Activated T-cell treated with anti-CD3 and anti-CD28 coated beads, Interleukin-2, amount 50 U/mL, for 72 hours (primary cell): ENCODE measurements at regions not wholly inside any gene's neighbourhood (a gene's known extent, or its start where the extent isn't known, plus 50 kb on each side); places are given as distances from the start of the nearest gene placed in this dataset.
"Not testable (repeated sequence)": the region's sequence is repeated elsewhere in the genome, so short reads cannot be mapped to it uniquely, and the experiment has no call there.

Experiments used
- ATAC-seq, 2 donors: fragments of 150-1000 bp; cut with Tn5 transposase; replicated peaks in 1 of 2; 2 replicates each; pipeline ENCODE4 v1.10.0; 2021; ENCODE audit warnings: moderate library complexity in 2 of 2, mild to moderate bottlenecking in 1 of 2
- DNase-seq, 2 donors: peaks; one replicate each; pipeline ENCODE4 v3.0.0; 2021 to 2022; ENCODE audit warnings: mixed read lengths in 1 of 2
- H3K27ac Mint-ChIP-seq: one replicate; pipeline ENCODE4 v1.8.0; 2022; ENCODE audit warnings: mild to moderate bottlenecking, moderate library complexity, mixed read lengths
- H3K27me3 Mint-ChIP-seq: one replicate; pipeline ENCODE4 v1.8.0; 2022; ENCODE audit warnings: low read depth, mixed read lengths
- H3K36me3 Mint-ChIP-seq, 2 donors: one replicate each; pipeline ENCODE4 v1.8.0; 2022; ENCODE audit warnings: mixed read lengths in 2 of 2, mild to moderate bottlenecking in 1 of 2; ENCODE audit not compliant: insufficient read depth in 2 of 2
- H3K4me1 Mint-ChIP-seq: one replicate; pipeline ENCODE4 v1.8.0; 2022; ENCODE audit warnings: low read depth, mixed read lengths
- H3K4me3 Mint-ChIP-seq, 2 donors: one replicate each; pipeline ENCODE4 v1.8.0; 2022; ENCODE audit warnings: mild to moderate bottlenecking in 2 of 2, mixed read lengths in 2 of 2, moderate library complexity in 2 of 2
- H3K9me3 Mint-ChIP-seq, 2 donors: one replicate each; pipeline ENCODE4 v1.8.0; 2022; ENCODE audit warnings: mixed read lengths in 2 of 2

DNA sequence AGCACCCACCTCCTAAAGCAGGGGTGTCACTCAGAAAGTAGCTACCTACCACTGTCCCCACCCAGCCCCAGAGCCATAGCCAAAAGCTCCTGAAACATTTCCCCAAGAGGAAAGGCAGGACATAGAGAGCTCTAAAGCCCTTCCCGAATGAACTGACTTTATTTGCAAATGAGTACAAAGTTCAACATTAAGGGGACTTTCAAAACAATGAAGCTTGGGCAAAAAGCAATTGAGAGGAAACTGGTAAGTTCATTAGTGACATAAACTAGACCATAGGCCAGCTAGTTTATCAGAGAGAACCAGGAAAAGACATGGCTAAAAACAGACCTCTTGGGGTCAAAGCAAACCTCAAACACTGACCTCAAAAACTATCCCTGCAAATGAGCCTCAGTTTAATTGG lies 72.7 kb downstream of the IGLL5 start:
- Mint-ChIP-seq H3K27me3 (peaks cover 38% of the 10 kb centered on the region), H3K9me3 (peaks cover 0 to 3% of the 10 kb centered on the region in 2 donors), H3K36me3 (peaks cover 1 to 3% of the 10 kb centered on the region in 2 donors), H3K4me1 (peaks cover 5% of the 10 kb centered on the region), H3K4me3 (no peak overlapping the region), H3K27ac (no peak overlapping the region)
- ATAC-seq (no peak), DNase-seq (no peak)

GRCh38 chr22:22961574-22961973 lies 74.0 kb downstream of the IGLL5 start:
- Mint-ChIP-seq H3K4me3 (no peak overlapping the region), H3K9me3 (peaks cover 0 to 3% of the 10 kb centered on the region in 2 donors), H3K27me3 (peaks cover 33% of the 10 kb centered on the region), H3K36me3 (peaks cover 1 to 3% of the 10 kb centered on the region in 2 donors), H3K27ac (no peak overlapping the region), H3K4me1 (no peaks in the 10 kb centered on the region)
- no peak for ATAC-seq
- no peak for DNase-seq

DNA sequence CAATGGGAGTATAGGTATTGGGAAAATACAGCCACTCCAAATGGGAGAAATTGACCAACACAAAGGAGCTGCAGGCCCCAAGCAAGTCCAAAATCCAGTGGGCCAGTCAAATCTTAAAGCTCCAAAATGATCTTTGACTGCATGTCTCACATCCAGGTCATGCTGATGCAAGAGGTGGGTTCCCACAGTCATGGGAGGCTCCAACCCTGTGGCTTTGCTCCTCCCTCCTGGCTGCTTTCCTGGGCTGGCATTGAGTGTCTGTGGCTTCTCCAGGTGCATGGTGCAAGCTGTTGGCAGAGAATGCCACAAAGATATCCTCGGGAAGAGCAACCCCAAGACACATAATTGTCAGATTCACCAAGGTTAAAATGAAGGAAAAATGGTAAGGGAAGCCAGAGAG lies 80.8 kb downstream of the IGLL5 start:
- H3K4me1 Mint-ChIP-seq, result no peaks in the 10 kb centered on the region
- no peaks in the 10 kb centered on the region for H3K36me3 Mint-ChIP-seq
- H3K9me3 Mint-ChIP-seq, result peaks cover 0 to 1% of the 10 kb centered on the region in 2 donors
- ATAC-seq (no peak), DNase-seq (no peak)
- H3K27ac Mint-ChIP-seq, result no peak overlapping the region
- H3K27me3 Mint-ChIP-seq, result peaks cover 69% of the 10 kb centered on the region
- H3K4me3 Mint-ChIP-seq, result no peak overlapping the region

- peaks cover 55% of the 10 kb centered on the region for H3K27me3 Mint-ChIP-seq
- H3K27ac Mint-ChIP-seq, H3K36me3 Mint-ChIP-seq, ATAC-seq, H3K4me1 Mint-ChIP-seq, H3K4me3 Mint-ChIP-seq, H3K9me3 Mint-ChIP-seq, DNase-seq: not testable (repeated sequence)
Observed at GRCh38 chr22:22972605-22973004, 85.0 kb downstream of the IGLL5 start.

DNA sequence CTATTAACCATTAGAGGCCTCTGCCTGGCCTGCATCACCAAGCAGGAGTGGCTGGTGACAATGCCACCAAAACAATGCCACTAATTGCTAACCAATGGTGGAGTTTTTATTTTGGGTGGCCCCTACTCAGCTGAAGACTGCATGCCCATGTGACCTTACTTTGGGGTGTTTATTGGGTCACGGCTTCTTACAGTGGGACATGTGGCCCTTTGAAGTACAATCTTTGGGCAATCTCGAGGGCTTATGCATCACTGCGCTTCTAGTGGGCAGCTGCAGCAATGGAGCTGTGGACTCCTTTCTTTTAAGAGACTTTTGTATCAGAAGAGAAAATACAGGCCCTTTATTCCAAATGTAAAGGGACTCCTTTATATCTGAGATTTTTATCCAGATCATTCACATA lies 85.7 kb downstream of the IGLL5 start:
- DNase-seq (no peak), ATAC-seq (no peak)
- H3K27ac Mint-ChIP-seq, result no peak overlapping the region
- peaks cover 52% of the 10 kb centered on the region for H3K27me3 Mint-ChIP-seq
- H3K4me3 Mint-ChIP-seq, result no peak overlapping the region
- no peaks in the 10 kb centered on the region for H3K36me3 Mint-ChIP-seq
- H3K4me1 Mint-ChIP-seq, result no peaks in the 10 kb centered on the region
- H3K9me3 Mint-ChIP-seq, result no peaks in the 10 kb centered on the region

DNA sequence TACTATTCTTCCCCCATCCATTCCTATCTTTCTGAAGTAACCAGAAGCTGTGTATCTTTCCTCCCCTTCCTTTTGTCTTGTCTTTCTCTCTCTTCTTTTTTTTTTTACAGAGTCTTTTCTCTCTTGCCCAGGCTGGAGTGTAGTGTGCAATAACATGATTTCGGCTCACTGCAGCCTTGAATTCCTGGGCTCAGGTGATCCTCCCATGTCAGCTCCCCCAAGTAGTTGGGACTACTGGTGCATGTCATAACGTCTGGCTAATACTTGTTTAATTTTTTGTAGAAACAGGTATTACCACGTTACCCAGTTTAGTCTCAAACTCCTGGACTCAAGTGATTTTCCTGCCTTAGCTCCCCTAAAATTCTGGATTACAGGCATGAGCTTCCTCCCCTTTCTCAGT lies 86.5 kb downstream of the IGLL5 start:
- no peaks in the 10 kb centered on the region for H3K4me1 Mint-ChIP-seq
- no peak for ATAC-seq

GRCh38 chr22:22974795-22975580 lies 87.4 kb downstream of the IGLL5 start:
- H3K27ac Mint-ChIP-seq, result no peak overlapping the region
- ATAC-seq (no peak), DNase-seq (no peak)
- H3K36me3 Mint-ChIP-seq, result no peaks in the 10 kb centered on the region
- no peaks in the 10 kb centered on the region for H3K9me3 Mint-ChIP-seq
- no peaks in the 10 kb centered on the region for H3K4me1 Mint-ChIP-seq
- H3K27me3 Mint-ChIP-seq, result peaks cover 37% of the 10 kb centered on the region
- H3K4me3 Mint-ChIP-seq, result no peak overlapping the region

More for the DNA sequence above, 86.5 kb downstream of the IGLL5 start:
- no peak overlapping the region for H3K27ac Mint-ChIP-seq
- H3K27me3 Mint-ChIP-seq, result peaks cover 46% of the 10 kb centered on the region
- no peak overlapping the region for H3K4me3 Mint-ChIP-seq
- no peak for DNase-seq
- no peaks in the 10 kb centered on the region for H3K9me3 Mint-ChIP-seq
- no peaks in the 10 kb centered on the region for H3K36me3 Mint-ChIP-seq

DNA sequence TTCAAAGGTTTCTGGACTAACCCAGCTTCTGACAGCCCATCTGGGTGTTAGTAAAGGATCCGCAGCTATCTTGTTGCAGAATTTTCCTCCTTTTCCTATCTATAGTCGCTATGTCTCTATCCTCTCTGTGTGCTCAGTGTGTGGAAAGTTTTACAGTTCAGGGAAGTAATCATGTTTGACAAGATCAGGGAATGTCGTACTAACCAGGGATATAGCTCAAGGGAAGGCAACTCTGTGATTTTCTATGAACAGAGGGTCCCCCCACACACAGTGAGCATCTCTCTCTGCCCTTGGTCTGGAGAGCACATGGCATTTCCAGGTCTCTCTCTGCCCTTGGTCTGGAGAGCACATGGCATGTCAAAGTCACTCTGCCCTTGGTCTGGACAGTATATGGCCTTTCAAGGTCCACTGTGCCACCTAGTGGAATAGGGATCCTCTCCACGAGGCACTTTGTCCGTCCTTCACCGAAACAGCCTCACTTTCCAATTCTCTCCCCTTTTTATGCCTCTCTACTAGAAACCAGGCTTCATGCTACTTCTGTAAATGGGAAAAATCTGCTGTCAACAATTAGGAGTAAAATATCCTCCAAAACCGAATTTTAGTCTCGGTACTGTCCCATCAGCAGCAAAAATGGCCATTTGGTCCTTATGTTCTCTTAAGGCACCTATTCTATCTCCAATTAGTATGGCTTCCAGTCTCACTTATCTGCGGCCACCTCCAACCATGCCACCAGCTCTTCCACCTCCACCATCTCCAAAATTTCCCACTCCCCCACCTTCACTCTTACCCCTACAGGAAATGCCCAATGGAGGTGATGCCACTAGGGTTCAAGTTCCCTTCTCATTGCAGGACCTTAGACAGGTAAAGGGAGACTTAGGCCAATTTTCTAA lies 88.7 kb downstream of the IGLL5 start:
- Mint-ChIP-seq H3K27ac (no peak overlapping the region), H3K9me3 (no peaks in the 10 kb centered on the region), H3K4me1 (no peaks in the 10 kb centered on the region), H3K4me3 (no peak overlapping the region), H3K27me3 (peaks cover 24% of the 10 kb centered on the region), H3K36me3 (no peaks in the 10 kb centered on the region)
- no peak for ATAC-seq
- no peak for DNase-seq

DNA sequence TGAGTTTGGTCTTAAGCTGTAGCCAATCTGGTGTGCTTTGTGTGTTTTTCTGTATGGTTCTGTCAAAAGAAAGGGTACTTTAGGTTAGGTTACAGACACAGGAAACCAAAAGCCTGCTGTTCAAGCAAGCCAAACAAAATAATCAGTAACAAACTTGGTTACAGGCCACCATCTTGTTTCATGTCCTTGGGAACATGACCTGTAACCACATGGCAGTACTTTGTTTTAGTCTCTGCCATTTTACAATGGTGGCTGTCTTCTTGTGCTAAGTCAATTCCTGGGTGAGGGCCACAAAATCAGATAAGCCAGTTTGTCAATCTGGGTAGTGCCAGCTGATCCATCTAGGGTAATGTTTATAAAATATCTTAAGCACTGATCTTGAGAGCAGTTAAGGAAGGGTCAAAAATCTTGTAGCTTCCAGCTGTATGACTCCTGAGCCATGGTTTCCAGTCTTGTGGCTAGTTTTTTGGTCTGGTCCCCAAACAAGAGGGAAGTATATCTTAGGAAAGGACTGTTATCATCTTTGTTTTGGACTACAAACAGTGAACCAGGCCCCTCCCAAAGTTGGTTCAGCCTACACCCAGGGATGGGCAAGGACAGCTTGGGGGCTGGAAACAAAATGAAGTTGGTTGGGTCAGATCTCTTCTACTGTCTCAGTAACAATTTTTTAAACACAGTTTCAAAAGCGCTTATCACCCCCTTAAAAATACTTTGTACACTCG lies 90.0 kb downstream of the IGLL5 start:
- H3K27me3 Mint-ChIP-seq, result peaks cover 12% of the 10 kb centered on the region
- no peak overlapping the region for H3K27ac Mint-ChIP-seq
- H3K4me1 Mint-ChIP-seq, result no peaks in the 10 kb centered on the region
- H3K9me3 Mint-ChIP-seq, result peaks cover 2% of the 10 kb centered on the region in 2 donors
- no peak overlapping the region for H3K4me3 Mint-ChIP-seq
- no peak for DNase-seq
- no peak for ATAC-seq
- H3K36me3 Mint-ChIP-seq, result no peaks in the 10 kb centered on the region

DNA sequence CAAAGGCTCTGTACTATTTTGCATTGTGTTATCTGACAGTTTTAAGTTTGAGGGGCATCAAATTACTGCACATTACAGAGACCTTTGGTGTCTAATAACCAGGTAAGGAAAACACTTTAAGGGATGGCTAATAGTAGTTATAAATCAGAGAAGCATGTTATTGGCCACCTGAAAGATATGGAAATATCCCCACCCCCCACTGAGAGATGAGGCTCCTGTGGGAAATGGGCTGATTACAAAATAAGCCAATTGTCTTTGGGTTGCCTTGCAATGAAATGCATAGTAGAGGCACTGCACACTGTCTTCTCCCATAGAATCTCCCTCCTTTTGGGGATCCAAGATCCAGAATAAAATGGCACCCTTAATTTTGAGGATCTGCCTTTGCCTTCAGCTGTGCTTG lies 91.0 kb downstream of the IGLL5 start:
- H3K4me1 Mint-ChIP-seq, result peaks cover 7% of the 10 kb centered on the region
- ATAC-seq, result no peak

GRCh38 chr22:22979121-22979724 lies 91.1 kb upstream of the GNAZ start:
- H3K4me3 Mint-ChIP-seq, result no peak overlapping the region
- H3K4me1 Mint-ChIP-seq, result peaks cover 8% of the 10 kb centered on the region
- peaks cover 12% of the 10 kb centered on the region for H3K27me3 Mint-ChIP-seq
- no peak for DNase-seq
- H3K36me3 Mint-ChIP-seq, result no peaks in the 10 kb centered on the region
- no peak for ATAC-seq
- H3K27ac Mint-ChIP-seq, result no peak overlapping the region
- H3K9me3 Mint-ChIP-seq, result peaks cover 2% of the 10 kb centered on the region in 2 donors

More for the DNA sequence above, 91.0 kb downstream of the IGLL5 start:
- Mint-ChIP-seq H3K4me3 (no peak overlapping the region), H3K27ac (no peak overlapping the region), H3K36me3 (no peaks in the 10 kb centered on the region), H3K27me3 (peaks cover 12% of the 10 kb centered on the region), H3K9me3 (peaks cover 2% of the 10 kb centered on the region in 2 donors)
- no peak for DNase-seq

- peaks cover 12% of the 10 kb centered on the region for H3K27me3 Mint-ChIP-seq
- ATAC-seq (no peak), DNase-seq (no peak)
- H3K9me3 Mint-ChIP-seq, result peaks cover 2% of the 10 kb centered on the region in 2 donors
- H3K36me3 Mint-ChIP-seq, result no peaks in the 10 kb centered on the region
- no peak overlapping the region for H3K4me3 Mint-ChIP-seq
- H3K4me1 Mint-ChIP-seq, result peaks cover 8% of the 10 kb centered on the region
- H3K27ac Mint-ChIP-seq, result no peak overlapping the region
Observed at GRCh38 chr22:22979954-22980353, 90.4 kb upstream of the GNAZ start.
